Globus pallidus (tissue), 1 donor: ENCODE measurements at regions not wholly inside any gene's neighbourhood (a gene's known extent, or its start where the extent isn't known, plus 50 kb on each side); places are given as distances from the start of the nearest gene placed in this dataset.
A peak's percentile ranks its signal among the peaks of the same experiment; 100 is the strongest.
"Not testable (repeated sequence)": the region's sequence is repeated elsewhere in the genome, so short reads cannot be mapped to it uniquely, and the experiment has no call there.

Experiments
- DNase-seq: peaks from one replicate; pipeline ENCODE4 v3.0.0-alpha.2; 2015; ENCODE audit warnings: low spot score

- no peak for DNase-seq
Observed at GRCh38 chr14:65966188-65966587, 520.0 kb upstream of the CCDC196 start.

- no peak for DNase-seq
Observed at GRCh38 chr14:65972346-65972870, 513.8 kb upstream of the CCDC196 start.

- no peak for DNase-seq
Observed at GRCh38 chr14:65972891-65973290, 513.3 kb upstream of the CCDC196 start.

DNA sequence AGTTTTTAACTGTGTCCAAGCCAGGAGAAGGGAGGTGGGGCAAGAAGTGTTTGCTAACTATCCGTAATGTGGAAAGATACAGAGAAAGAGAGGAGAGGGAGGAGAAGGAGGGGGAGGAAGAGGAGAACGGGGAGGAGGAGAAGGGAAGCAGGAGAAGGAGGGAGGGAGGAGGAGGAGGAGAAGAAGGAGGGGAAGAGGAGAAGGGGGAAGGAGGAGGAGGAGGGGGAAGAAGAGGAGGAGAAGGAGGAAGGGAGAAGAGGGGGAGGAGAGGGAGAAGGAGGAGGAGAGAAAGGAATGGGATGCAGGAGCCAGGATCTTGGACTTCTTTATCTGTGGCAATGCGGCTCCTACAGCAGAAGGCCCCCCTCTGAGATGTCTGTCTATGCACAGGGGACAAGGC is 510.3 kb upstream of the CCDC196 start:
- no peak for DNase-seq

- no peak for DNase-seq
Observed at GRCh38 chr14:65976761-65977404, 509.3 kb upstream of the CCDC196 start.

DNA sequence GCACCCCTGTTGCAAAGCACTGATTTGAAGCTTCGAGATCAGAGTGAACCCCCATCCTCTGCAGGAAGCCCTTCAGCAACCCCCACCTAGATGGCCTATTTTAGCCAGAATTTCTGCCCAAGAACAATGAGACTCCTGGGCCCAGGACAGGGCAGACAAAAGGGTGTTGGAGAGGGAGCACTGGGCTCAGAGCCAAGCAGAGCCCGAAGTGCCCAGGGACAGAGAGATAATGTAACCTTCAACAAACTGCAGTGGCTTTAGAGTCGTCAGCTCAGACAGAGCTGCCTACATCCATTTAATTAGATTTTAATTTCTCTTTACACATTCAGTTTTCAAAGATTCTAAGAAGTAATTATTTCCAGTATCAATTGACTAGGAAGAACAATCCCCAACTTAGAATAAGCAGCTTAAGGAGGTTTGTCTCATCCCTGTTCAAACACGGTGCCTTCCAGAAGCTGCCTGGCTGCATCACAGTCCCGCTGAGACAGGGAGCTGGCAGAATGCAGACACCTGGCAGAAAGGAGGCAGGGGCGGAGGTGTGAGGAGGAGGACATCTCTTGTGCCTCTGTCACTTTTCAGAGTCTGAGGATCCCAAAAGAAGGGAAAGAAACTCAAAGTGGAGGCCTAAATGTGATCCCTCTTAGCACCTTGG is 504.9 kb upstream of the CCDC196 start:
- DNase-seq: no peak

DNA sequence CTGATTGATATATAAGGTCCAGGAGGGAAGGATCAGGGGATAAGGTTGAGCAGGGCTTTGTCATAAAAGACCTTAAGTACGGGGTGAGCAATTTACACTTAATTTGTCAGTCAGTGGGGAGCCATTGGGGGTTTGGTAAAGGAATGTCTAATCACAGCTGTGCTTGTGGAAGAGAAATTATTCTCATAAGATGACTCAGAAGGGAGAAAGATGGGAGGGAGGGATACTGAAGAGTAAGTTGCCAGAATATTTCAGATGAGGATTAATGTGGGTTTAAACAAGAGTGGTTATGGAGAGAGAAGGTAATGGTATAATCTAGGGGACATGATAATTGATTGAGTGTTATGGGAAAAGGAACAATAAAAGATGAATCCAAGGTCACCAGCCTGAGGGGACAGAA is 500.1 kb upstream of the CCDC196 start:
- DNase-seq: no peak

- DNase-seq: no peak
Observed at GRCh38 chr14:65989981-65990380, 496.2 kb upstream of the CCDC196 start.

- peak; percentile 7 for DNase-seq
Observed at GRCh38 chr14:65991104-65991503, 495.1 kb upstream of the CCDC196 start.

DNA sequence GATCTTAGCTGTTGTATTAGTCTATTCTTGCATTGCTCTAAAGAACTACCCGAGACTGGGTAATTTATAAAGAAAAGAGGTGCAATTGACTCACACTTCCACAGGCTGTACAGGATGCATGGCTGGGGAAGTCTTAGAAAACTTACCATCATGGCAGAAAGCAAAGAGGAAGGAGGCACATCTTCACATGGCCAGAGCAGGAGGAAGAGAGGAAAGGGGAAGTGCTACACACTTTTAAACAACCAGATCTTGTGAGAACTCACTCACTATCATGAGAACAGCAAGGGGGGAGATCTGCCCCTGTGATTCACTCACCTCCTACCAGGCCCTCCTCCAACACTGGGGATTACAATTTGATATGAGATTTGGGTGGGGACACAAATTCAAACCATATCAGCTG is 494.2 kb upstream of the CCDC196 start:
- DNase-seq: not testable (repeated sequence)

DNA sequence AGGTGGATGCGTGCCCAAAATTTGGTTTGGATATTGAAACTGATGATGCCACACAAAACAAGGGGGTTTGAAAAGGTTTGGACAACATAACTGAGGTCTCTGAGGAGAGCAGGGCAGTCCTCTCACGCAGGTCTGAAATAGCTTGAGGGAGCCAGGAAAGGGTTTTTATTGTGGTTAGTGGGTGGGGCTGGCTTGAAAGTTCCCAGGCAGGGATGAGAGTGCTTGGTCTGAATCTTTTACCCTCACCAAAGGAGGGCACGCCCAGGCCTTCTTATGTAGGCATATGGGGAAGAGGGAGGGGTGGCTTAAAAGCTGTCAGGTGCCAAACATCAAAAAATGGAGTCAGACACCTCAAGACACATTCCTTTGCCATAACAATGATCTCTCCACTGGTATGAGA is 493.1 kb upstream of the CCDC196 start:
- no peak for DNase-seq

GRCh38 chr14:65993996-65994395 is 492.2 kb upstream of the CCDC196 start:
- no peak for DNase-seq

DNA sequence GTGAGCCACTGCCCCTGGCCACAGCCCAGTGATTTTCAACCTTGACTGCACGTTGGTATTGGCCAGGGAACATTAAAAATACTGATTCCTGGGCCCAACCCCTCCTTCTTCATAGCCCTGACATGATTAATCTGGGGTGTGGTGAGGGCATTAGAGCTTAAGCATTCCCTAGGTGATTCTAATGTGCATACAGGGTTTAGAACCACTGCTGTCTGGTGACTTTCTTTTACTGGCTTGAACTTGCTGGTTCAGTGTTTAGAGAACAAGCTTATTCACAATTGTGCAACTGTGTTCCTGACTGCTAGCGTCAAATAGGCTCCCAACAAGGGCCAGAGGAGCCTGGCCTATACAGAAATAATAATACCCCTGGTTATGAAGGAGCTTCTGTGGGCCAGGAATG is 488.8 kb upstream of the CCDC196 start:
- no peak for DNase-seq

- no peak for DNase-seq
Observed at GRCh38 chr14:65999865-66000264, 486.3 kb upstream of the CCDC196 start.

DNA sequence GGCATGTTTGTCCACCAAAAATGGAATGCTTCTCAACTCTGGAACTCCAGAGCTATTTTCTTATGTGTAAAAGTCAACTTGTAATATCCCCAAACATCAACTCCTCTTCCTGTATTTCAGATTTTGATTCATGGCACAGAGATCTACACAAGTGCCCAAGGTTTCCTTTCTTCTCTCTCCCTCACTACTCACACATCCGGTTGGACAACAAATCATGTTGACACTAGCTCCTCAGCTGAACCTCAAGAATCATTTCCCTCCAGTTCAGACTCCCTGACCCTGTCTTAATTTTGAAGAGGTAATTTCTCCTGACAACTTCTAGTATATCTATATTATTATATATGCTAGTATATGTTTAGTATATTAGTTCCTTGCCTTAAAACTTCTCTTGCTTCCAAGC is 485.4 kb upstream of the CCDC196 start:
- no peak for DNase-seq

GRCh38 chr14:66001356-66001755 is 484.8 kb upstream of the CCDC196 start:
- no peak for DNase-seq

DNA sequence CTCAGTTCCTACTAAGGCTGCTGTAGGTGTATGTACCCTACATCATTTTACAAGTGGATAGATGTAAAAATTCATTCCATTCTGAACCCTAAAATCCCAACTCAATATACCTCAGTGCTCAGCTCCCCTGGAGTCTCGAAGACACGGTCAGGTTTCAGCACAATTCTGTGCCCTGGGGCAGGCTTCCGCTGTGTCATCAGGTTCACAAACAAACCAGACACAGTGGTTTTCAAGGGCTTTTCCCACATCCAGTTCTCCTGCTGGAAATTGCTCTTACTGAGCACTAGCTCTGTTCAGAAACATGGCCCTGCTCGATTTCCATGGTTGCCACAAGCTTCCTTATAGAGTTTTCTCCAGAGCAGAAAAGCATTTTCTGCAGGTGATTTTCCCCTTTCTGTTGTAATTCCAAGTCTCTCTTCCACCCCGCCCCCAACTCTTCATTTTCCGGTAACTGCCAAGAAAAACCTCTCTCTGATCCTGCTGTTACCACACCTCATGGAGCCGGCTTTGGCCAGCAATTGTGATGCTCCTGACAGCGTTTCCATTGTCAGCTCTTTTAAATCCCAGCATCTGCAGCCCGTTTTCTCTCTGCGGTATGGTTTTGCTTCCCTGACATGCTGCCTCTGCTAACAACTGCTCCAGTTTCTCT is 483.0 kb upstream of the CCDC196 start:
- DNase-seq: no peak

DNA sequence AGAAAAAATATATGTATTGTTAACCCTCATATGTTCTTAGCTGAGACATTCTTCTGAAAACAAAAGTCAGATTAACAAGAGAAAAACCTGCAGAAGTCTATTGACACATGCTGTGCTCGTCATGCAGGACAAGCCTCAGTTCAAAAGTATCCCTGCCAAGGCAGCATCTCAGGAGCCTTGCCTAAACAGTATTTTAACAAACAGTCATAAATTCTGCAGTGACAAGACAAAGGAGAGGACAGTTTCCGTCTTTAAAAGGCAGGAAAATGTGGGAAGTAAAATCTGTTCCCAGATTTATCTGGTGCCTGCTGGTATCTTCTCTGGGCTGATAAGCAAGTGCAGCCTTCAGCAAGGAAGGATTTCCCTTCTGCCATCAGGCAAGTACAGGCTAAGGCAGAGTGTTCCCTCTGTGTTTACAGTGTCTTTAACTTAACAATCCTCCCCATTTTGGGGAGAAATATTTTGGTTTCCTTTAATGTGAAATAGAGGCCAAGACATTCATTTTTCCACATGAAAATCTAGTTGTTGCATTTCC is 480.2 kb upstream of the CCDC196 start:
- no peak for DNase-seq

DNA sequence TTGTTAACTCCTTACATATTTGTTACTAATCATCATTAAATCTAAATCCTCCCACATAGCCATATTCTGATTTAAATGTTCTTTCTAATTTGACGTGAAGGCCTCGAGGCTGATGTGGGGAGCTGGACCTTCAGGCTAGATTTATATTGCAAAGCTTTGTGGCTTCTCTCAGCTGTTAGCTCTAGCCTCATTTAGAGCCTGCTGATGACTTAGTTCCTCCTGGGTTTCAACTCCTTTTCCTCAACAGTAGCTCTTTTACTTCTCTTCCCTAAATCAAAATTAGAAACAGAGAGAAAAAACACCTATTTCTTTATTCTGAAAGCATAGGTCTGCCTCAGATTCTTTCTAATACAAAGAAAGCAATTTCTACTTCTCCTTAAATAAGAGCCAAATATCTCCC is 477.5 kb upstream of the CCDC196 start:
- peak; percentile 24 for DNase-seq

DNA sequence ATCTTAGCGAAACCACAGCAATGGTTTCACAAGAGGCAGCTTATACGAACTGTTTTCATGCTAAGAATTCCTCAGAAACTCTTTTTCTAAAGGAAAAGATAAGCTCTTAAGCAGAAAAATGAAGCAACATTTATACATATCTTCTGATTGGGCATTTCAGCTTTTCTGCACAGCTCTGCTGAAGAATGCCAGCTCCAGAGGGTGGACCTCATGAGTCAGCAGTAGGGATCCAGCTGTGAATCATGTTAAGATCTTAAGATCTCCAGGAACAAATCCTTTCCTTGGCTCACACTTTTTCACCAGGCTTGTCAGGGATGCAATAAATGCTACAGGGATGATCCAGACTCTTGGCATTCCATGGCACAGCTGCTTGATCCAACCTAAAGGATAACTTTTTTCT is 477.1 kb upstream of the CCDC196 start:
- DNase-seq: no peak

DNA sequence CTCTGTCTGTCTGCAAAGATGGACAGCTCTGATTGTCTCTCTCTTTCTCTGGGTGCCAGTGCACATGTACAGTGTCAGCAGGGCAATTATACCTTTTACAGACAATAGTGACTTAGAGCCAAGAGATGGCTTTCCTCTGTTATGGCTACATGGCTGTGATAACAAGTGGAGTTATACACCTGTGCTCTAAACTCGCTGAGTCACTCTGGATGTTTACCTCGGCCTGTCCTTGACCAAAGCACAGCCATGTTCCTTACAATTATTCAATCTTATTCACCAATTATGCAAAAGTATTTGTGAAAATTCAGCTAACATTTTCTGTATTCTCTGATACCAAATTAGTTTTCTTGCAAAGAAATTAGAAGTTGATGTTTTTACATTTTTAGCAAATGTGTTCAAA is 475.5 kb upstream of the CCDC196 start:
- no peak for DNase-seq

DNA sequence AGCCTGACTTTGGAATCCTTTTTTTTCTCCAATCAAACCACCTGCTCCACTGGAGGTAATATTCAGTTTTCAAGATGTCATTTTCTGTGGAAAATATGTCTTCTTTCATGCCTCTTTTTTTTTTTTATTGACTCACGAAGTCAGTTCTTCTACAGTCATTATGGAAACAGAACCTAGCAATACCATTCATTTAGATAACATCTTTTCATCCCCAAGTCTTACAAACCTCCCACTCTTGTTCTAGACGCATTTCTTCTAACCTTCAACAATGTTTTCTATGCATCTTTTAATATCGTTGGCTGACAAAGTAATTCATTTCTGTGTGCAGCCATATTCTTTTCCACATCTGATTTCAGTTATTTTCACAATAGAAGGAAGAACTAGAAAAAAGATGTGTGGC is 474.3 kb upstream of the CCDC196 start:
- no peak for DNase-seq

- not testable (repeated sequence) for DNase-seq
Observed at GRCh38 chr14:66013607-66014006, 472.6 kb upstream of the CCDC196 start.
